ENCODE measurements at regions not wholly inside any gene's neighbourhood (a gene's known extent, or its start where the extent isn't known, plus 50 kb on each side); places are given as distances from the start of the nearest gene placed in this dataset.
"Not testable (repeated sequence)": the region's sequence is repeated elsewhere in the genome, so short reads cannot be mapped to it uniquely, and the experiment has no call there.

- intact Hi-C loops (cut with DNase I; ENCODE audit: low total_unique reads); H3K9me3 ChIP-seq; H3K27ac ChIP-seq; H3K36me3 ChIP-seq; H3K4me1 ChIP-seq; H3K27me3 ChIP-seq; DNase-seq; H3K4me3 ChIP-seq: not testable (repeated sequence)
Measured at GRCh38 chr17:15802917-15803316, 70.8 kb downstream of the TBC1D26 start.

GRCh38 chr17:15806825-15807224, 74.7 kb downstream of the TBC1D26 start:
- intact Hi-C loops (cut with DNase I; ENCODE audit: low total_unique reads); H3K9me3 ChIP-seq; H3K4me1 ChIP-seq; H3K36me3 ChIP-seq; H3K27me3 ChIP-seq; H3K4me3 ChIP-seq; DNase-seq; H3K27ac ChIP-seq: not testable (repeated sequence)

- H3K9me3 ChIP-seq; DNase-seq; H3K27me3 ChIP-seq; intact Hi-C loops (cut with DNase I; ENCODE audit: low total_unique reads); H3K4me3 ChIP-seq; H3K36me3 ChIP-seq; H3K27ac ChIP-seq; H3K4me1 ChIP-seq: not testable (repeated sequence)
Measured at GRCh38 chr17:15813388-15813787, 81.3 kb downstream of the TBC1D26 start.

GRCh38 chr17:15814003-15814402, 81.9 kb downstream of the TBC1D26 start:
- DNase-seq; H3K4me1 ChIP-seq; H3K4me3 ChIP-seq; H3K9me3 ChIP-seq; H3K27me3 ChIP-seq; H3K27ac ChIP-seq; H3K36me3 ChIP-seq; intact Hi-C loops (cut with DNase I; ENCODE audit: low total_unique reads): not testable (repeated sequence)

- H3K4me1 ChIP-seq; DNase-seq; H3K9me3 ChIP-seq; H3K27ac ChIP-seq; intact Hi-C loops (cut with DNase I; ENCODE audit: low total_unique reads); H3K27me3 ChIP-seq; H3K36me3 ChIP-seq; H3K4me3 ChIP-seq: not testable (repeated sequence)
Measured at GRCh38 chr17:15817861-15818260, 85.8 kb downstream of the TBC1D26 start.

- H3K4me1 ChIP-seq; H3K36me3 ChIP-seq; H3K4me3 ChIP-seq; H3K27ac ChIP-seq; H3K9me3 ChIP-seq; H3K27me3 ChIP-seq; intact Hi-C loops (cut with DNase I; ENCODE audit: low total_unique reads); DNase-seq: not testable (repeated sequence)
Measured at GRCh38 chr17:15822280-15822679, 90.2 kb downstream of the TBC1D26 start.

GRCh38 chr17:15828727-15829314, 96.7 kb downstream of the TBC1D26 start:
- H3K27ac ChIP-seq; intact Hi-C loops (cut with DNase I; ENCODE audit: low total_unique reads); H3K4me3 ChIP-seq; H3K36me3 ChIP-seq; H3K27me3 ChIP-seq; H3K4me1 ChIP-seq; H3K9me3 ChIP-seq: not testable (repeated sequence)
- peak; percentile 67 to 93 (median 87) for TF ChIP-seq CTCF (IDR thresholded peaks at IDR 0.05)
- DNase-seq = peak; percentile 67 to 80

GRCh38 chr17:15830221-15830620, 98.1 kb downstream of the TBC1D26 start:
- DNase-seq; H3K27ac ChIP-seq; intact Hi-C loops (cut with DNase I; ENCODE audit: low total_unique reads); H3K27me3 ChIP-seq; H3K4me3 ChIP-seq; H3K9me3 ChIP-seq; H3K36me3 ChIP-seq; H3K4me1 ChIP-seq: not testable (repeated sequence)

- H3K4me3 ChIP-seq; H3K4me1 ChIP-seq; DNase-seq; H3K9me3 ChIP-seq; intact Hi-C loops (cut with DNase I; ENCODE audit: low total_unique reads); H3K27me3 ChIP-seq; H3K27ac ChIP-seq; H3K36me3 ChIP-seq: not testable (repeated sequence)
Measured at GRCh38 chr17:15831182-15831581, 99.1 kb downstream of the TBC1D26 start.

GRCh38 chr17:15832921-15833480, 100.9 kb downstream of the TBC1D26 start:
- H3K4me3 ChIP-seq; H3K27ac ChIP-seq; H3K36me3 ChIP-seq; H3K27me3 ChIP-seq; H3K9me3 ChIP-seq; intact Hi-C loops (cut with DNase I; ENCODE audit: low total_unique reads); DNase-seq; H3K4me1 ChIP-seq: not testable (repeated sequence)

GRCh38 chr17:15833890-15834289, 101.8 kb downstream of the TBC1D26 start:
- H3K27ac ChIP-seq; intact Hi-C loops (cut with DNase I; ENCODE audit: low total_unique reads); DNase-seq; H3K4me1 ChIP-seq; H3K9me3 ChIP-seq; H3K4me3 ChIP-seq; H3K27me3 ChIP-seq; H3K36me3 ChIP-seq: not testable (repeated sequence)

- H3K4me1 ChIP-seq; DNase-seq; H3K36me3 ChIP-seq; H3K27ac ChIP-seq; intact Hi-C loops (cut with DNase I; ENCODE audit: low total_unique reads); H3K27me3 ChIP-seq; H3K4me3 ChIP-seq; H3K9me3 ChIP-seq: not testable (repeated sequence)
Measured at GRCh38 chr17:15835481-15835880, 103.4 kb downstream of the TBC1D26 start.
